ENCODE measurements at regions not wholly inside any gene's neighbourhood (a gene's known extent, or its start where the extent isn't known, plus 50 kb on each side); places are given as distances from the start of the nearest gene placed in this dataset.

GRCh38 chr20:40103420-40103819 is 585.6 kb downstream of the MAFB start:
- Histone ChIP-seq H3K9ac (ENCODE audit: low read depth, low read length) (no peak overlapping the region), H3K27me3 (ENCODE audit: control insufficient read depth, insufficient read depth, low read length) (no peaks in the 10 kb centered on the region), H3K4me1 (ENCODE audit: control insufficient read depth, insufficient read depth, low read length) (no peaks in the 10 kb centered on the region), H3K9me3 (ENCODE audit: control insufficient read depth, insufficient read depth, low read length) (no peaks in the 10 kb centered on the region), H3K36me3 (ENCODE audit: control insufficient read depth, insufficient read depth, low read length) (no peaks in the 10 kb centered on the region), H3K4me3 (ENCODE audit: low read depth, low read length) (no peak overlapping the region)

GRCh38 chr20:40101560-40101959 is 587.5 kb downstream of the MAFB start:
- Histone ChIP-seq H3K9ac (ENCODE audit: low read depth, low read length) (no peak overlapping the region), H3K4me1 (ENCODE audit: control insufficient read depth, insufficient read depth, low read length) (no peaks in the 10 kb centered on the region), H3K36me3 (ENCODE audit: control insufficient read depth, insufficient read depth, low read length) (no peaks in the 10 kb centered on the region), H3K27me3 (ENCODE audit: control insufficient read depth, insufficient read depth, low read length) (no peaks in the 10 kb centered on the region), H3K4me3 (ENCODE audit: low read depth, low read length) (no peak overlapping the region), H3K9me3 (ENCODE audit: control insufficient read depth, insufficient read depth, low read length) (no peaks in the 10 kb centered on the region)

GRCh38 chr20:40100261-40100660 is 588.8 kb downstream of the MAFB start:
- Histone ChIP-seq H3K9ac (ENCODE audit: low read depth, low read length) (no peak overlapping the region), H3K4me3 (ENCODE audit: low read depth, low read length) (no peak overlapping the region), H3K36me3 (ENCODE audit: control insufficient read depth, insufficient read depth, low read length) (no peaks in the 10 kb centered on the region), H3K4me1 (ENCODE audit: control insufficient read depth, insufficient read depth, low read length) (no peaks in the 10 kb centered on the region), H3K27me3 (ENCODE audit: control insufficient read depth, insufficient read depth, low read length) (no peaks in the 10 kb centered on the region), H3K9me3 (ENCODE audit: control insufficient read depth, insufficient read depth, low read length) (no peaks in the 10 kb centered on the region)

DNA sequence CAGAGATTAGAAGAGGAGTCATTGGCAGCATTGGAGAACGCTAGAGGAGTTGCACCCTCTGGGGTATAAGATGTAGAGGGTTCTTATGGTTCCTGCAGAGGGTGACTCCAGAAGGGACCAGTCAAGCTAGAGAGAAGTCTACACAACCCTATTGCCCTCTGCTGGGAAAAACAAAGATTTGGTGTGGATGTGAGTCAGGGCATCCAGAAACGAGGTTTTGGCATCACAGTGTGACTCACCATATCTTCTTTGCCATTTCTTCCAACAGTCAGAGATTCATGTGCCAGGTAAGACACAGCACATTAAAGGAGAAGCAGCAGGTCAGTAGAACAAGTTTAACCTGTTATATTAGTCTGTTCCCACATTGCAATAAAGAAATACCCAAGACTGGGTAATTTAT is 598.8 kb downstream of the MAFB start:
- H3K4me3 ChIP-seq (ENCODE audit: low read depth, low read length) = no peak overlapping the region
- H3K4me1 ChIP-seq (ENCODE audit: control insufficient read depth, insufficient read depth, low read length) = no peaks in the 10 kb centered on the region
- H3K9me3 ChIP-seq (ENCODE audit: control insufficient read depth, insufficient read depth, low read length) = no peaks in the 10 kb centered on the region
- peaks cover 5% of the 10 kb centered on the region for H3K36me3 ChIP-seq (ENCODE audit: control insufficient read depth, insufficient read depth, low read length)
- no peak overlapping the region for H3K9ac ChIP-seq (ENCODE audit: low read depth, low read length)
- H3K27me3 ChIP-seq (ENCODE audit: control insufficient read depth, insufficient read depth, low read length) = no peaks in the 10 kb centered on the region

GRCh38 chr20:40087496-40087895 is 601.5 kb downstream of the MAFB start:
- Histone ChIP-seq H3K4me3 (ENCODE audit: low read depth, low read length) (no peak overlapping the region), H3K9me3 (ENCODE audit: control insufficient read depth, insufficient read depth, low read length) (no peaks in the 10 kb centered on the region), H3K27me3 (ENCODE audit: control insufficient read depth, insufficient read depth, low read length) (no peaks in the 10 kb centered on the region), H3K9ac (ENCODE audit: low read depth, low read length) (no peak overlapping the region), H3K36me3 (ENCODE audit: control insufficient read depth, insufficient read depth, low read length) (peaks cover 5% of the 10 kb centered on the region), H3K4me1 (ENCODE audit: control insufficient read depth, insufficient read depth, low read length) (no peaks in the 10 kb centered on the region)

GRCh38 chr20:40085513-40085912 is 603.5 kb downstream of the MAFB start:
- Histone ChIP-seq H3K4me3 (ENCODE audit: low read depth, low read length) (no peak overlapping the region), H3K36me3 (ENCODE audit: control insufficient read depth, insufficient read depth, low read length) (no peaks in the 10 kb centered on the region)

GRCh38 chr20:40082436-40082835 is 606.6 kb downstream of the MAFB start:
- Histone ChIP-seq H3K9ac (ENCODE audit: low read depth, low read length) (no peak overlapping the region), H3K4me1 (ENCODE audit: control insufficient read depth, insufficient read depth, low read length) (no peaks in the 10 kb centered on the region)

More at GRCh38 chr20:40085513-40085912, 603.5 kb downstream of the MAFB start:
- H3K27me3 ChIP-seq (ENCODE audit: control insufficient read depth, insufficient read depth, low read length) = no peaks in the 10 kb centered on the region
- no peaks in the 10 kb centered on the region for H3K4me1 ChIP-seq (ENCODE audit: control insufficient read depth, insufficient read depth, low read length)
- no peaks in the 10 kb centered on the region for H3K9me3 ChIP-seq (ENCODE audit: control insufficient read depth, insufficient read depth, low read length)
- H3K9ac ChIP-seq (ENCODE audit: low read depth, low read length) = no peak overlapping the region

GRCh38 chr20:40081653-40082052 is 607.4 kb downstream of the MAFB start:
- H3K36me3 ChIP-seq (ENCODE audit: control insufficient read depth, insufficient read depth, low read length) = no peaks in the 10 kb centered on the region
- no peaks in the 10 kb centered on the region for H3K4me1 ChIP-seq (ENCODE audit: control insufficient read depth, insufficient read depth, low read length)
- H3K27me3 ChIP-seq (ENCODE audit: control insufficient read depth, insufficient read depth, low read length) = no peaks in the 10 kb centered on the region
- no peak overlapping the region for H3K4me3 ChIP-seq (ENCODE audit: low read depth, low read length)
- no peaks in the 10 kb centered on the region for H3K9me3 ChIP-seq (ENCODE audit: control insufficient read depth, insufficient read depth, low read length)
- no peak overlapping the region for H3K9ac ChIP-seq (ENCODE audit: low read depth, low read length)

More at GRCh38 chr20:40082436-40082835, 606.6 kb downstream of the MAFB start:
- H3K4me3 ChIP-seq (ENCODE audit: low read depth, low read length) = no peak overlapping the region
- H3K27me3 ChIP-seq (ENCODE audit: control insufficient read depth, insufficient read depth, low read length) = no peaks in the 10 kb centered on the region
- H3K36me3 ChIP-seq (ENCODE audit: control insufficient read depth, insufficient read depth, low read length) = no peaks in the 10 kb centered on the region
- no peaks in the 10 kb centered on the region for H3K9me3 ChIP-seq (ENCODE audit: control insufficient read depth, insufficient read depth, low read length)

DNA sequence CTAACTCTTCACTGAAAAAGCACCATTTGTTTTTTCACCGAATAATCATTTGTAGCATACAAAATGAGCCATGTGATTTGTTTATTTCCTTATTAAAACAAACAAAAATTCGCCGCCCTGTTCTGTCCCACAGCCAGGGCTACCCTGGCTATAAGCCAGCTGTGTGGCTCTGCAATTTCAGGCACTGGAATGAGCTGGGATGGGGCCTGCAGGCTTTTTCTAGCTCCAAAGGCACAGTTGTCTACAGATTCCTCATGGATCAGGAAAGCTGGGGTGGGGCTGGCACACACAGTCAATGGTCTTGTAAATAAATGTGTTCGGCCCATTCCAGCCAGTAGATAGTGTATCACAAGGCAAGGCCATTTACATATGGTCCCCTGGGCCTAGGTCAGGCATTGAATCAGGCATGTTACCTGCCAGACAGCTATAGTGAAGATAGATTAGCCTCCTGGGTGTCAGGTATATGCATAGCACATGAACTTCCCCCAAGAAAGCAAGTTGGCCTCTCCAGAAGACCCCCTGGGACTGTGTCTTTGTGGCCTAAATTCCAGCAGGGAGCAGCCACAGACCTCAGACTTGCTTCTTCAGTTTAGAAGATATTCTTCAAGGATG is 608.9 kb downstream of the MAFB start:
- Histone ChIP-seq H3K4me1 (ENCODE audit: control insufficient read depth, insufficient read depth, low read length) (peaks cover 2% of the 10 kb centered on the region), H3K9me3 (ENCODE audit: control insufficient read depth, insufficient read depth, low read length) (no peaks in the 10 kb centered on the region), H3K9ac (ENCODE audit: low read depth, low read length) (peak overlapping the region; percentile 38), H3K27me3 (ENCODE audit: control insufficient read depth, insufficient read depth, low read length) (no peaks in the 10 kb centered on the region), H3K4me3 (ENCODE audit: low read depth, low read length) (no peak overlapping the region), H3K36me3 (ENCODE audit: control insufficient read depth, insufficient read depth, low read length) (no peaks in the 10 kb centered on the region)

DNA sequence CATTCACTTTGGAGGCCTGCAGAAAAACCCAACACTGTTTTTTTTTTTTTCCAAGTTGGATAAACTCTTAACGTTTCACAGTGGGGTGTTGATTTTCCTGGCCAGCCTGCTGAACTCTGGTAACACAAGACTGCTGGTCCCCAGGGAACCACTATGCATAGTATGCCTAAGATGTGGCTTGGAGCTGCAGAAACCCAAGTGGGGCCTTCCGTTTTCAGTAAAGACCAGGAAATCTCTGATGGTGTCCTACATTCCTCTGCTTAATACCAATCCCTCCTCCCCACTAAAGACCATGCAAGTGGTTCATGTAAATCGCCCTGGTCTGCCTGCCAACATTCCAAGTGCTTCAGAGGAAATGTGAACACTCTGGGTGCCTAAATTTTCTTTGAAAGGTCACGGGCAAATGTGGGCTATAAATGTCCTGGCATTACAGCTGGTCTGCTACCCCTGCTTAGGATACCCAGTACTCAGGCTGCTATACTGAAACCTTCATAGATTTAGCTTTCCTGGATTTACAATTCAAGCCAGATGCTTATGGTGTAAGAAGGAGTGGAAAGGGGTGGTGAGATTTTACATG is 615.4 kb downstream of the MAFB start:
- Histone ChIP-seq H3K36me3 (ENCODE audit: control insufficient read depth, insufficient read depth, low read length) (no peaks in the 10 kb centered on the region), H3K9me3 (ENCODE audit: control insufficient read depth, insufficient read depth, low read length) (no peaks in the 10 kb centered on the region), H3K4me1 (ENCODE audit: control insufficient read depth, insufficient read depth, low read length) (peaks cover 9% of the 10 kb centered on the region), H3K4me3 (ENCODE audit: low read depth, low read length) (no peak overlapping the region), H3K27me3 (ENCODE audit: control insufficient read depth, insufficient read depth, low read length) (no peaks in the 10 kb centered on the region), H3K9ac (ENCODE audit: low read depth, low read length) (no peak overlapping the region)

GRCh38 chr20:40072907-40073306 is 616.1 kb downstream of the MAFB start:
- Histone ChIP-seq H3K27me3 (ENCODE audit: control insufficient read depth, insufficient read depth, low read length) (no peaks in the 10 kb centered on the region), H3K9me3 (ENCODE audit: control insufficient read depth, insufficient read depth, low read length) (no peaks in the 10 kb centered on the region), H3K4me1 (ENCODE audit: control insufficient read depth, insufficient read depth, low read length) (peaks cover 9% of the 10 kb centered on the region), H3K36me3 (ENCODE audit: control insufficient read depth, insufficient read depth, low read length) (no peaks in the 10 kb centered on the region), H3K9ac (ENCODE audit: low read depth, low read length) (no peak overlapping the region), H3K4me3 (ENCODE audit: low read depth, low read length) (no peak overlapping the region)

DNA sequence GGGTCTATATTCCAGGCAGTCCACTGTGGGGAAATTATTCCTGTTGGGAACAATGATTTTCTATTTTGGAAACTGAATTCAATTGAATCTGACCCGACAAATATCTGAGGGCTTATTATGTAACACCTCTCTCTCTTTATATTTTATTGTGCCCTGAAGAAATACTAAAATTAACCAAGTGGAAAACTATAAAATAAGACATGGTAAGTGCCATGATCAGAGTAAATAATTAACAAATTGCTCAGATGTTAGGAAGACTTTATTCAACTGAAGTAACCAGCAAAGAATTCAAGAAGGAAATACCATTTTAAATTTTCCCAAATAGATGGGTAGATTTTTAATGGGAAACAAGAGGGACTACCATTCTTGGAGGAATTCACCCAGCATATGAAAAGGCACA is 632.9 kb downstream of the MAFB start:
- H3K9me3 ChIP-seq (ENCODE audit: control insufficient read depth, insufficient read depth, low read length) = no peaks in the 10 kb centered on the region
- H3K36me3 ChIP-seq (ENCODE audit: control insufficient read depth, insufficient read depth, low read length) = no peaks in the 10 kb centered on the region
- no peaks in the 10 kb centered on the region for H3K27me3 ChIP-seq (ENCODE audit: control insufficient read depth, insufficient read depth, low read length)
- no peaks in the 10 kb centered on the region for H3K4me1 ChIP-seq (ENCODE audit: control insufficient read depth, insufficient read depth, low read length)
- no peak overlapping the region for H3K4me3 ChIP-seq (ENCODE audit: low read depth, low read length)
- no peak overlapping the region for H3K9ac ChIP-seq (ENCODE audit: low read depth, low read length)
